ENCODE measurements at regions not wholly inside any gene's neighbourhood (a gene's known extent, or its start where the extent isn't known, plus 50 kb on each side); places are given as distances from the start of the nearest gene placed in this dataset.

- DNase-seq = no peak
Observed at GRCh38 chr10:90420637-90421318, 437.1 kb downstream of the HTR7 start.

DNA sequence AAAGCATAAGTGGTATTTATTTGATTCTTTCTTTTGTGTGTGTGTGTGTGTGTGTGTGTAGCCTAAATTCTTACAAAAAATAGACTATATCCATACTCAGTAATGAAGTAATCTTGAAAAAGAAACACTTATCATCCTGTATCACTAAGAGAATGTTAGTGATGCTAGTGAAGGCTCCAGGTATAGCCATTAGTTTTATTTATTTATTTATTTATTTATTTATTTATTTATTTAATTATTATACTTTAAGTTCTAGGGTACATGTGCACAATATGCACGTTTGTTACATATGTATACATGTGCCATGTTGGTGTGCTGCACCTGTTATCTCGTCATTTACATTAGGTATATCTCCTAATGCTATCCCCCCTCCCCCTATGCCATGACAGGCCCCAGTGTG lies 436.0 kb downstream of the HTR7 start:
- no peak for DNase-seq

GRCh38 chr10:90424730-90425129 lies 433.1 kb downstream of the HTR7 start:
- DNase-seq = no peak

GRCh38 chr10:90430186-90430585 lies 427.7 kb downstream of the HTR7 start:
- DNase-seq = no peak

DNA sequence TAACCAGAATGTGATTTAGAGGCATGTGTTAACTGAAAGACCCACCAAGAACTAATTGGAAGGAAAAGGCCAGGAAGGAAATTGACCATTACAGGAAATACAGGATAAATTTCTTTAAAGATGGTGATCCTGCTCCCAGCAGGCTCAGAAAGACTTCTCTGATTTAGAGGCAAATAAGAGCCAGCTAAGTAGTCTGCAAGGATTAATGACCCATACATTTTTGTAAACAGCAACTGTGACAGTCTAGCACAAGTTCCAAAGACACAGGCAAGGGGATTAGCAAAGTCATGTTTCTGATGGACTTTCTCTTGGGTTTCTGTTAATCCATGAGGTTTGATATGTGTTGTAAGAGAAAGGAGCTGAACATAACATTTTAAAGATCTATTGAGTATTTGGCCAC lies 425.0 kb downstream of the HTR7 start:
- no peak for DNase-seq

GRCh38 chr10:90435296-90435695 lies 422.5 kb downstream of the HTR7 start:
- no peak for DNase-seq

DNA sequence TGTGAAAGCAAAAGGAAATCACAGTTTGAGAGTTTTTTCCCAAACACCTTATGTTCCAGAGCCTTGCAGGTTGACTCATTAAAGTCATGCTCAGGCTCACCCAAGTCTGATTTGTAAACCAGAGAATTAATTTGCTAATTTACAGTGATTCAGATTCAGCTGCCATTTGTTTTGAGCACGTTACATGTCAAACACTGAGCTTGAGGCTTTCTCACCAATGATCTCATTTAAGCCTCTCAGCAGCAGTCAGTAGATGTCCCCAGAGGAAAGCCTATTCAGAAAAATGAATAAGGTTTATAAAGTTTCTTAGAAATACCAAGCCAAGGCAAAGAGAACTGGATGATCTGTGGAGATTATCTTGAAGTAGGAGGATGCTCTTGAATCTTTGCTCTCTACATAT lies 420.4 kb downstream of the HTR7 start:
- DNase-seq = no peak

DNA sequence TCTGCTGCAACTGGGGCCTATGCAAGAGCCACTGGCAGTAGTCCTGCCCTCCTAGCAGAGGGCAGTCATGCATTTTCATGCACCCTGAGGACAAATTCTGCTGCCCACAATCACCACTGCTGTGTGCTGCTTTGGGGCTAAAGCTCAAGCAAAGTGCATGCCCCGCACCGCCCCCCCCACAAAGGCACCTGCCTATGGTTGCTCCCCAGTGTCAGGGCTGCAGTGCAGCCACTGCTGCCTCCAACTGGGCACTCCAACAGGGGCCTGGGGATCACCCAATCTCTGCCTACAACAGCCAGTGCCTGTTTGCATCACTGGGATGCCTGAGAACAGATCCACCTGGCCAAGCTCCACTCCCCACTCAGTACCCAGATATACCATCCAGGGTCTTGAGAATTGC lies 417.0 kb downstream of the HTR7 start:
- no peak for DNase-seq

DNA sequence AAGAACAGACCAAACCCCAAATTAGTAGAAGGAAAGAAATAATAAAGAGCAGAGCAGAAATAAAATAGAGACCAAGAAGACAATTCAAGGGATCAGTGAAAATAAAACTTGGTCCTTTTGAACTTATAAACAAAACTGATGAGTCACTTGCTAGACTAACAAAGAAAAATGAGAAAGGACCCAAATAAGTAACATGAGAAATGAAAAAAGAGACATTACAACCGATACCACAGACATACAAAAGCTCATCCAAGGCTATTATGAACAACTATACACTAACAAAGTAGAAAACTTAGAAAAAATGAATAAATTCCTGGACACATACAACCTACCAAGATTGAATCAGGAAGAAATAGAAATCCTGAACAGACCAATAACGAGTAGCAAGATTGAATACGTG lies 414.5 kb downstream of the HTR7 start:
- DNase-seq = no peak

GRCh38 chr10:90447831-90448230 lies 410.0 kb downstream of the HTR7 start:
- DNase-seq = no peak

GRCh38 chr10:90450797-90451196 lies 407.0 kb downstream of the HTR7 start:
- DNase-seq = no peak

DNA sequence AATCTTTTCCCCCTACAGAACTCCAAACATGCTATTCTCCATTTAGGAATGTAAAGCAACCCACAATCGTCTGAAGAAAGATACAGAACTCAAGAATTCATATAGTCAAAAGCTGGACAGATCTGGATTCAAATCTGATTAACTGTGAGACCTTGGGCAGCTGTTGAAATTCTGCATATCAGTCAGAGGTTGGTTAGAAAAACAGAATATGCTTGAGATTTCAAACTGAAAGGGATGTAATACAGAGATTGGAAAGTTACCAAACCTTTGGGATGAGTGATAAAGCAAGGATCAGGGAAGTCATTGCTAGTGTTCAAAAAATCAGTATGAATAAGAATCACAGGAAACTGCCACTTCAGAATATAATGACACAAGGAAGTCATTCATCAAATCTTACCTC lies 406.6 kb downstream of the HTR7 start:
- DNase-seq = no peak

DNA sequence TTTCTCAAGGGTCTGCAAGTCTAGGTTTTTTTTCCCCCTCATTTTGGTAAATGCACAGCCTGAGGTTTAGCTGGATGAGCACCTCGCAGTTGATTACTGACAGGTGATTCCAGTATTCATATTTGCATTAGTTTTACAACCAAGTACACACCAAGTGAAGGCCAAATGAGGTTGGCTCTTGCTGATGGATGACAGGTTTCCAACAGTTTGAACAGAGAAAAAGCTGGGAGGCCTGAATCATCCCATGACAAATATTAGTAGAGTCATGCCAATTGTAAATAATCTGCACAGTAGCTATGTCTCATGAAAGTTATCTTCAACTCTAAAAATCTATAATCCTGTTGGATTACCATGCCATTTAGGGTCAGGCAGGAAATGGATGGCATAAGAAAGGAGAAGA lies 399.8 kb downstream of the HTR7 start:
- DNase-seq = no peak

DNA sequence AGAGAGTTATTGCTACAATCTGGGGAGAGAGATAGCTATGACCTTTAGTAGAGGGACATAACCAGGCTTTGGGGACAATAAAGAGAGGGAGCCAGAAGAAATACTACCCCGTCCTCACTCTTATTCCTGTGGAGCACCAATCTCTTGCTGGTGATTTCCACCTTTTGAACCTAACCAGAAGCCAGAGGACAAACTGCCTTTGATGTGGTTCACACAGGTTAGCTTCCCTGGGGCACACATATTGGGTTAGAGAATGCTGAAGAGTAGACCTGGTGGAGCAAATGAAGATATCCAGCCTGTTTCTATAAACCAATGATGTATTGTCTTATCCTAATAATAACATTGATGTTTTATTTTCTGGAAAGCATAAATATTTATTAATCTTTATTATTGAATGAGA lies 399.3 kb downstream of the HTR7 start:
- DNase-seq = no peak

DNA sequence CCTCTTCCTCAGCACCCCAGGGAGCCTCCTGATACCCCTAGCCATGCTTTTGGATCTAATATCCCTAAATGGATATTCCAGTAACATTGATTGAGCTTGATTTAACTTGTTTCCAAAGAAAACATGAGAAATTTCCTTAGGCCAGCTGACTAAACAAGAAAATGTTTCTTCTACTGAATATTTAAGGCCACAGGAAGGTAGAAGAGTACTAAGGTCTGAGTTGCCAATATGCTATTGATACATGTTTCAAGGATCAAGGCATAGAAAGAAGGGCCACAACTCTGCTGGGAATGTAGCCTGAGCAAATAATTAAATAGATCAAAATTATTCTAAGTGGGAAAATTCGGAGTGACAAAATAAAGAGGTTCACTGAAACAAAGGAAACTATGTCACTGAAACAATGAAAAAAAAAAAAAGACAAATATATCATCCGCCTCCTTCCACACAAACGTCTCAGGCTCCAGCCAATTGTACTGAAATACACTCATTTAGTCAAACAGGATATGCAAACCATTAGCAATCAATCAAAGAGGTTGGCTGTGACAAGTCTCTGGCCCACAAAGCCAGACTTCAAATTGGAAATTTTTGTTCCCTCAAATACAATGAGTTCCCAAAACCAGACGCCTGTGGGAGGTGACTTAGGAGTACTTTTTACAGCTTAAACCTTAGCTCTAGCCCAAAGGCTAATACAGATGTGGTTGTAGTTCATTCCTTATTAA lies 396.2 kb downstream of the HTR7 start:
- DNase-seq = no peak

- DNase-seq = no peak
Observed at GRCh38 chr10:90462749-90463470, 394.9 kb downstream of the HTR7 start.

DNA sequence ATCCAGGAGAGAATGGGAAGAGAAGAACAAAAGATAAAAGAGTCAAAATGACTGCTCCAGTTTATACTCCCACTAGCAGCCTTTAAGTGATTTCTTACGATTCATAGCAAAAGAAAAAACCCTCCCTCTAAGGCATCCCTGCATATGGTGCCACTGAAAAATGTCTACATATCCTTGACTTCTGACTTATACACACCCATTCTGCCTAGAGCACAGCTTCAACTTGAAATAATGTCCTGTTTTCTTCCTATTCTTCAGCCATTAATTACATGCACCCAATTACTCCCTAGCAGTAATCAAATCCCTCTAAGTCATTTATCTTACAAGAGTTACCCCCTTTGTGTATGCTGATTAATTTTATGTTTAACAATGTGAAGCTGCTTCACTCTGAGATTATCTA lies 393.5 kb downstream of the HTR7 start:
- DNase-seq = no peak

GRCh38 chr10:90470966-90471365 lies 386.9 kb downstream of the HTR7 start:
- no peak for DNase-seq

DNA sequence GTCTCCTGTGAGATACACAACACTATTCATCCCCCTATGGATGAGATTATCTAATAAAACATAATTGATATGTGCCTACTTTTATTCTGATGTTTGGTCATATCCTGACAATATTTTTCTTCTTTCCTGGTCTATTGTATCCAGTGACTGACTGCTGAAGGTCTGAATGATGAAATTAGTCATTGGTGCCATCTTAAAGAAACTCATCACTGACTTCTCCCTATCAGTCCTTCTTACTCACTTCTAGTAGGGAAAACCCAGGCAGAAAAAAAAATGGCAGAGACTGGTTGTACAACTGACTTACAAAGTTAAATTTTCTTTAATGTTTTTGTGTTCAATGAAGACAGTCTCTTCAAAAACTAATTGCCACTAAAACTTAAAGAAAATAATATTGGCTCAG lies 377.4 kb downstream of the HTR7 start:
- DNase-seq = no peak

- no peak for DNase-seq
Observed at GRCh38 chr10:90481326-90481923, 376.4 kb downstream of the HTR7 start.

- DNase-seq = no peak
Observed at GRCh38 chr10:90484518-90484917, 373.3 kb downstream of the HTR7 start.

- DNase-seq = no peak
Observed at GRCh38 chr10:90494183-90494582, 363.7 kb downstream of the HTR7 start.

GRCh38 chr10:90504172-90504571 lies 353.7 kb downstream of the HTR7 start:
- no peak for DNase-seq

DNA sequence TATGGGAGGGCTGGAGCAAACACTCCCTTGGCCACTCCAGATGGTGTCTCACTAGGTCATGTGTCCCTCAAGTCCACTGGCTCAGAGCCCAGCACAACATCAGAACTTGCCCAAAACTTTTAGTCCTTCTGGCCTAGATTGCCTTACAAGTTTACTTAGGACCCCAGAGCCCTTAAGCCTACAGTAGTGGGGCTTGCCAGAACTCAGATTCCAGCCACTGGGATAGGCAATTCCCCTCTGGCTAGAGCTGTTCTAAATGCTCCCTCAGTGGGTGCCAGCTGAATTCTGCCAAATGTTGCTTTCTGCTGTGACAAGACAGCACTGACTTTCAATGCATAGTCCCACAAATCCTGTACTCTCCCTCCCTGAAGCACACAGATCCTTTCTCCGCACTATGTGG lies 331.1 kb downstream of the HTR7 start:
- DNase-seq = no peak
